Prostate gland (tissue), 2 donors: ENCODE measurements at regions not wholly inside any gene's neighbourhood (a gene's known extent, or its start where the extent isn't known, plus 50 kb on each side); places are given as distances from the start of the nearest gene placed in this dataset.

Experiments used
- DNase-seq: peaks from one replicate; pipeline ENCODE4 v3.0.0-alpha.2; 2019; ENCODE audit warnings: low spot score
- H3K27ac ChIP-seq, 2 donors: fragments of 200-600 bp; sonication (generic); 2 replicates each; pipeline ENCODE4 v1.5.1; 2017 to 2019
- H3K27me3 ChIP-seq: fragments of 200-600 bp; sonication (generic); replicated peaks from 2 replicates; pipeline ENCODE4 v1.5.1; 2019; ENCODE audit not compliant: insufficient read depth
- H3K36me3 ChIP-seq, 2 donors: fragments of 200-600 bp; sonication (generic); 1 replicate in 1 of 2; 2 replicates in 1 of 2; pipeline versions ENCODE4 v1.5.1 to v1.8.1; 2017 to 2019
- H3K4me1 ChIP-seq: fragments of 200-600 bp; sonication (generic); replicated peaks from 2 replicates; pipeline ENCODE4 v1.5.1; 2019
- H3K4me3 ChIP-seq, 2 donors: fragments of 200-600 bp; sonication (generic); 2 replicates each; pipeline ENCODE4 v1.5.1; 2017 to 2019
- H3K9me3 ChIP-seq: fragments of 200-600 bp; sonication (generic); 2 replicates; pipeline ENCODE4 v1.5.1; 2017
- POLR2A ChIP-seq: fragments of 450-650 bp; IDR thresholded peaks from one replicate; pipeline ENCODE4 v1.6.1; 2016; ENCODE audit warnings: antibody characterized with exemption, mild to moderate bottlenecking
- POLR2AphosphoS5 ChIP-seq: sonication (generic); formaldehyde crosslinking; IDR thresholded peaks from one replicate; pipeline ENCODE4 v1.6.1; 2017; ENCODE audit warnings: antibody characterized with exemption
- WGBS: methylation state at CpG from one replicate; pipeline ENCODE4 v1.1.5; 2018; 5-methylcytosine and 5-hydroxymethylcytosine counted together
- intact Hi-C: fragments of 100-400 bp; cut with DNase I; formaldehyde crosslinking; loops from one replicate; pipeline ENCODE4 v1.14.2; 2022
- TF ChIP-seq, protein P1 (sequence below), 4 experiments: fragments of 200-600 bp in 2 of 4; fragments of 450-650 bp in 2 of 4; sonication (generic) in 2 of 4; IDR thresholded peaks; 1 replicate in 3 of 4; 2 replicates in 1 of 4; pipeline ENCODE4 v1.5.1; 2016 to 2019; ENCODE audit warnings: antibody characterized with exemption in 4 of 4, mild to moderate bottlenecking in 2 of 4, moderate library complexity in 2 of 4

DNA sequence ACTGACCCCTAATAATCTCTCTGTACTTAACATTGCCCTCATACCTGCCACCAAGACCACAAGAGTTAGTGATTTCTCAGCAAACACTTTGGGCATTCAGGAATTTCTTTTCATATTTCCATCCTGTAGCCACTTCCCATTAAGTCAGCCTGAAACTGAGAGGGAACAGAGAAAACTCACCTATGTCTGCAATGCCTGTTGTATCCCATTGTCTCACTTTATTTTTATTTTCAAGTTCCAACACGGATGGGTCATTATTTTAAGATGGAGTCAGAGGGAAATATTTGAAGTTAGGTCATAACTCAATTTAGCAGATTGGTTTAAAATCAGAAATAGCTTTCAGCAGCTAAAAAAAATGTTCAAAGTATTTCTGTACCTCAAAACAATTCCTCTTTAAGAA is 937.8 kb upstream of the CHORDC1 start:
- H3K4me3 ChIP-seq = no peak overlapping the region
- intact Hi-C loops = no loop called here
- WGBS = 65% methylated on average over 1 of the region's 1 CpG

GRCh38 chr11:91158891-91159537 is 936.2 kb upstream of the CHORDC1 start:
- Histone ChIP-seq H3K27ac (no peak overlapping the region), H3K36me3 (no peaks in the 10 kb centered on the region), H3K27me3 (no peaks in the 10 kb centered on the region), H3K9me3 (no peaks in the 10 kb centered on the region), H3K4me3 (no peak overlapping the region), H3K4me1 (no peaks in the 10 kb centered on the region)
- no peak for TF ChIP-seq POLR2A
- TF ChIP-seq, protein P1, sequence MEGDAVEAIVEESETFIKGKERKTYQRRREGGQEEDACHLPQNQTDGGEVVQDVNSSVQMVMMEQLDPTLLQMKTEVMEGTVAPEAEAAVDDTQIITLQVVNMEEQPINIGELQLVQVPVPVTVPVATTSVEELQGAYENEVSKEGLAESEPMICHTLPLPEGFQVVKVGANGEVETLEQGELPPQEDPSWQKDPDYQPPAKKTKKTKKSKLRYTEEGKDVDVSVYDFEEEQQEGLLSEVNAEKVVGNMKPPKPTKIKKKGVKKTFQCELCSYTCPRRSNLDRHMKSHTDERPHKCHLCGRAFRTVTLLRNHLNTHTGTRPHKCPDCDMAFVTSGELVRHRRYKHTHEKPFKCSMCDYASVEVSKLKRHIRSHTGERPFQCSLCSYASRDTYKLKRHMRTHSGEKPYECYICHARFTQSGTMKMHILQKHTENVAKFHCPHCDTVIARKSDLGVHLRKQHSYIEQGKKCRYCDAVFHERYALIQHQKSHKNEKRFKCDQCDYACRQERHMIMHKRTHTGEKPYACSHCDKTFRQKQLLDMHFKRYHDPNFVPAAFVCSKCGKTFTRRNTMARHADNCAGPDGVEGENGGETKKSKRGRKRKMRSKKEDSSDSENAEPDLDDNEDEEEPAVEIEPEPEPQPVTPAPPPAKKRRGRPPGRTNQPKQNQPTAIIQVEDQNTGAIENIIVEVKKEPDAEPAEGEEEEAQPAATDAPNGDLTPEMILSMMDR (IDR thresholded peaks at IDR 0.05) = no peak
- no peak for TF ChIP-seq POLR2AphosphoS5
- no peak for DNase-seq
- 92% methylated on average over 3 of the region's 3 CpGs for WGBS
- intact Hi-C loops = no loop called here

More for the DNA sequence above, 937.8 kb upstream of the CHORDC1 start:
- H3K4me1 ChIP-seq = no peaks in the 10 kb centered on the region
- H3K27me3 ChIP-seq = no peaks in the 10 kb centered on the region
- H3K9me3 ChIP-seq = no peaks in the 10 kb centered on the region
- TF ChIP-seq, protein P1 (IDR thresholded peaks at IDR 0.05) = no peak
- TF ChIP-seq POLR2AphosphoS5 (no peak), POLR2A (no peak)
- H3K27ac ChIP-seq = no peak overlapping the region
- no peak for DNase-seq
- no peaks in the 10 kb centered on the region for H3K36me3 ChIP-seq

GRCh38 chr11:91158297-91158696 is 935.4 kb upstream of the CHORDC1 start:
- Histone ChIP-seq H3K4me3 (no peak overlapping the region), H3K27ac (no peak overlapping the region), H3K36me3 (no peaks in the 10 kb centered on the region), H3K27me3 (no peaks in the 10 kb centered on the region), H3K9me3 (no peaks in the 10 kb centered on the region), H3K4me1 (no peaks in the 10 kb centered on the region)
- WGBS = 59% methylated on average over 1 of the region's 1 CpG
- intact Hi-C loops = no loop called here
- DNase-seq = no peak
- TF ChIP-seq POLR2AphosphoS5 (no peak), POLR2A (no peak)
- TF ChIP-seq, protein P1 (IDR thresholded peaks at IDR 0.05) = no peak

- intact Hi-C loops = no loop called here
- WGBS = 86% methylated on average over 8 of the region's 8 CpGs
- TF ChIP-seq POLR2AphosphoS5 (no peak), POLR2A (no peak)
- TF ChIP-seq, protein P1 (IDR thresholded peaks at IDR 0.05) = no peak
These were observed 933.2 kb upstream of the CHORDC1 start for GRCh38 chr11:91156041-91156440.

DNA sequence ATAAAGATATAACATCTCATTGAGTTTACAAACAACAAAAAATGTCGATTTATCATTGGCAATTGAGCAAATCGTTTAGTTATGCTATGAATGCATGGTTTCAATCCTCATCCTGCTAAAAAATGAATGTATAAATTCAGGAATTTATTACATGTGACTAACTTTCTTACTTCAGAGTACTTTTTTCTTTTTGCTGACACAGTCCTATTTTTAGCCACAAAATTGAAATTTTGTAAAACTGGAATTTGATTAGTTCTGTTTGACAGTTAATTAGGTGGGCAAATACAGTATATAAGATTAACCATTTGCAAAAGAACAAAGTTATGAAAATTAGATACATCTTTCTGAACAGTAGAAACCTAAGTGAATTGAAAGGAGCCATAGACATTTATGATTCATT is 925.0 kb upstream of the CHORDC1 start:
- Histone ChIP-seq H3K27ac (no peak overlapping the region), H3K9me3 (no peaks in the 10 kb centered on the region), H3K4me3 (no peak overlapping the region), H3K27me3 (no peaks in the 10 kb centered on the region), H3K36me3 (no peaks in the 10 kb centered on the region), H3K4me1 (no peaks in the 10 kb centered on the region)
- intact Hi-C loops = no loop called here
- DNase-seq = no peak
- TF ChIP-seq, protein P1 (IDR thresholded peaks at IDR 0.05) = no peak
- no peak for TF ChIP-seq POLR2A
- TF ChIP-seq POLR2AphosphoS5 = no peak
- WGBS = 89% methylated on average over 2 of the region's 2 CpGs

More at GRCh38 chr11:91156041-91156440, 933.2 kb upstream of the CHORDC1 start:
- Histone ChIP-seq H3K4me1 (no peaks in the 10 kb centered on the region), H3K9me3 (no peaks in the 10 kb centered on the region), H3K27ac (no peak overlapping the region), H3K4me3 (no peak overlapping the region), H3K27me3 (no peaks in the 10 kb centered on the region), H3K36me3 (no peaks in the 10 kb centered on the region)
- DNase-seq = no peak
